Neuronal stem cell (in vitro differentiated cells): ENCODE measurements at regions not wholly inside any gene's neighbourhood (a gene's known extent, or its start where the extent isn't known, plus 50 kb on each side); places are given as distances from the start of the nearest gene placed in this dataset.

ENCODE experiments used
- DNase-seq: peaks from one replicate; pipeline ENCODE4 v3.0.0-alpha.2; 2013; ENCODE audit warnings: low spot score
- H2AFZ ChIP-seq: one replicate; pipeline ENCODE4 v1.6.1; 2013; ENCODE audit warnings: mild to moderate bottlenecking, low read length, inconsistent platforms
- H2AK5ac ChIP-seq: 2 replicates; pipeline ENCODE4 v1.6.1; 2013; ENCODE audit warnings: low read depth, mild to moderate bottlenecking, inconsistent platforms, low read length, moderate library complexity, mixed read lengths
- H2BK120ac ChIP-seq: 2 replicates; pipeline ENCODE4 v1.6.1; 2013; ENCODE audit warnings: low read depth, mild to moderate bottlenecking, inconsistent platforms, low read length, moderate library complexity, mixed read lengths
- H2BK12ac ChIP-seq: one replicate; pipeline ENCODE4 v1.6.1; 2013; ENCODE audit warnings: low read length, inconsistent platforms
- H2BK15ac ChIP-seq: 2 replicates; pipeline ENCODE4 v1.6.1; 2013; ENCODE audit warnings: mild to moderate bottlenecking, low read length, inconsistent platforms, mixed read lengths
- H2BK5ac ChIP-seq: one replicate; pipeline ENCODE4 v1.6.1; 2013; ENCODE audit warnings: inconsistent platforms, mild to moderate bottlenecking, low read length, moderate library complexity
- H3K14ac ChIP-seq: one replicate; pipeline ENCODE4 v1.6.1; 2013; ENCODE audit warnings: low read length, inconsistent platforms
- H3K18ac ChIP-seq: 2 replicates; pipeline ENCODE4 v1.6.1; 2013; ENCODE audit warnings: low read length, inconsistent platforms
- H3K23ac ChIP-seq: 2 replicates; pipeline ENCODE4 v1.6.1; 2013; ENCODE audit warnings: low read depth, mild to moderate bottlenecking, mixed read lengths, low read length, inconsistent platforms; ENCODE audit not compliant: poor library complexity
- H3K27ac ChIP-seq: replicated peaks from 3 replicates; pipeline ENCODE4 v1.5.1; 2013; ENCODE audit warnings: low read length, inconsistent platforms
- H3K27me3 ChIP-seq, 3 experiments: 2 replicates each; pipeline ENCODE4 v1.6.1; 2013; ENCODE audit warnings: low read length in 3 of 3, mild to moderate bottlenecking in 2 of 3, inconsistent platforms in 1 of 3, low read depth in 1 of 3, mixed read lengths in 1 of 3, moderate library complexity in 1 of 3; ENCODE audit not compliant: control insufficient read depth in 3 of 3, insufficient read depth in 3 of 3
- H3K36me3 ChIP-seq, 2 donors: replicated peaks in 1 of 2; 2 replicates each; pipeline ENCODE4 v1.6.1; 2013; ENCODE audit warnings: low read length in 2 of 2; ENCODE audit not compliant: control insufficient read depth in 2 of 2, insufficient read depth in 2 of 2
- H3K4ac ChIP-seq: 2 replicates; pipeline ENCODE4 v1.6.1; 2013; ENCODE audit warnings: inconsistent platforms, mild to moderate bottlenecking, low read length, moderate library complexity
- H3K4me1 ChIP-seq, 2 donors: 1 replicate in 1 of 2; 2 replicates in 1 of 2; pipeline ENCODE4 v1.6.1; 2013; ENCODE audit warnings: low read length in 2 of 2, low read depth in 1 of 2; ENCODE audit not compliant: control insufficient read depth in 2 of 2, insufficient read depth in 1 of 2
- H3K4me2 ChIP-seq: one replicate; pipeline ENCODE4 v1.6.1; 2013; ENCODE audit warnings: mild to moderate bottlenecking, low read length, inconsistent platforms; ENCODE audit not compliant: insufficient read depth, poor library complexity, severe bottlenecking
- H3K4me3 ChIP-seq, 2 donors: 2 replicates each; pipeline ENCODE4 v1.5.1; 2013; ENCODE audit warnings: low read length in 2 of 2, mild to moderate bottlenecking in 2 of 2, inconsistent platforms in 1 of 2, moderate library complexity in 1 of 2
- H3K79me1 ChIP-seq: one replicate; pipeline ENCODE4 v1.6.1; 2013; ENCODE audit warnings: low read depth, mild to moderate bottlenecking, inconsistent platforms, low read length, moderate library complexity
- H3K9ac ChIP-seq: one replicate; pipeline ENCODE4 v1.6.1; 2013; ENCODE audit warnings: mild to moderate bottlenecking, low read depth, low read length, inconsistent platforms; ENCODE audit not compliant: poor library complexity
- H3K9me3 ChIP-seq, 2 donors: replicated peaks in 1 of 2; 2 replicates each; pipeline versions ENCODE3 to v1.6.1; 2013; ENCODE audit warnings: low read length in 2 of 2, mild to moderate bottlenecking in 2 of 2, inconsistent platforms in 1 of 2, low read depth in 1 of 2, mixed read lengths in 1 of 2, moderate library complexity in 1 of 2; ENCODE audit not compliant: control insufficient read depth in 2 of 2, insufficient read depth in 1 of 2
- H4K8ac ChIP-seq: one replicate; pipeline ENCODE4 v1.6.1; 2013; ENCODE audit warnings: low read depth, mild to moderate bottlenecking, inconsistent platforms, low read length, moderate library complexity
- H4K91ac ChIP-seq: one replicate; pipeline ENCODE4 v1.6.1; 2013; ENCODE audit warnings: low read length, low read depth, mild to moderate bottlenecking, inconsistent platforms; ENCODE audit not compliant: poor library complexity
- WGBS, 2 donors: extraction: QIAGEN DNeasy Blood & Tissue Kit; methylation state at CpG; one replicate each; pipeline ENCODE4 v1.1.7; 2013; ENCODE audit warnings: missing lambda C conversion rate in 2 of 2, mixed read lengths in 1 of 2; ENCODE audit not compliant: insufficient read length in 2 of 2, insufficient replicate concordance in 1 of 2; ENCODE audit errors: extremely low coverage in 2 of 2; 5-methylcytosine and 5-hydroxymethylcytosine counted together

DNA sequence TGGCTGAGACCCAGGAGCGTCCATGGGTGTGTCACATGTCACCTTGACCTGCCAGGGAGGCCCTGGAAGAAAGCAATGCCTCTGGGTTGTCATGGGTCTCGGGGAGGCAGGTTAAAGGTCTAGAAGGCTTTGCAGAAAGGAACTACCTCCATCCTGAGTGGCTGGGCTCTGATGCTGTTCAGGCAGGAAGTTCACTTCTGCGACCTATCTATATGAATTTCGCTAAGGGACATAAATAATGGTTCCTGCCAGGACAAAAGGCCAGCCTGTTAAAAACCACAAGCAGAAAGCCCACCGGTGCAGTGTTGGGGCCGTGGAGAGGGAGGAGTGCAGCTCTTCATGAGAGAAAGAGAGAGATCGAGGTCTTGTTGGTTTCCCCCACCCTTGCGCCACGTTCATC lies 182.9 kb downstream of the PTPN20 start:
- Histone ChIP-seq H4K91ac (no peak overlapping the region), H3K4ac (no peak overlapping the region), H2BK12ac (no peak overlapping the region), H3K23ac (no peak overlapping the region), H3K4me1 (peaks cover 4 to 25% of the 10 kb centered on the region in 2 donors), H2AK5ac (no peak overlapping the region), H3K9me3 (peaks cover 0 to 10% of the 10 kb centered on the region in 2 donors), H4K8ac (no peak overlapping the region), H2BK5ac (no peak overlapping the region), H2BK120ac (no peak overlapping the region), H2AFZ (no peak overlapping the region), H3K18ac (no peak overlapping the region), H3K79me1 (no peaks in the 10 kb centered on the region), H2BK15ac (no peak overlapping the region), H3K9ac (no peak overlapping the region), H3K27me3 (peaks cover 0 to 4% (median 0%) of the 10 kb centered on the region in 3 experiments), H3K27ac (no peak overlapping the region), H3K4me3 (no peak overlapping the region), H3K4me2 (no peak overlapping the region), H3K14ac (no peak overlapping the region), H3K36me3 (no peaks in the 10 kb centered on the region)
- DNase-seq, result no peak
- WGBS, 2 donors, result no CpG with 5 or more reads among the region's 9 CpGs

- Histone ChIP-seq H3K27me3 (peaks cover 0 to 4% (median 0%) of the 10 kb centered on the region in 3 experiments), H3K9ac (no peak overlapping the region), H3K79me1 (no peaks in the 10 kb centered on the region), H4K8ac (no peak overlapping the region), H3K4ac (no peak overlapping the region), H3K14ac (no peak overlapping the region), H3K27ac (no peak overlapping the region), H2AK5ac (no peak overlapping the region), H2AFZ (no peak overlapping the region), H3K4me3 (no peak overlapping the region), H3K4me1 (peaks cover 4 to 25% of the 10 kb centered on the region in 2 donors), H2BK5ac (no peak overlapping the region), H3K4me2 (no peak overlapping the region), H2BK120ac (no peak overlapping the region), H3K18ac (no peak overlapping the region), H3K23ac (no peak overlapping the region), H4K91ac (no peak overlapping the region), H2BK12ac (no peak overlapping the region), H3K9me3 (peaks cover 0 to 6% of the 10 kb centered on the region in 2 donors), H2BK15ac (no peak overlapping the region), H3K36me3 (no peaks in the 10 kb centered on the region)
- DNase-seq, result no peak
- WGBS, 2 donors, result no CpG with 5 or more reads among the region's 10 CpGs
Measured at GRCh38 chr10:47094636-47095035, 183.4 kb downstream of the PTPN20 start.

DNA sequence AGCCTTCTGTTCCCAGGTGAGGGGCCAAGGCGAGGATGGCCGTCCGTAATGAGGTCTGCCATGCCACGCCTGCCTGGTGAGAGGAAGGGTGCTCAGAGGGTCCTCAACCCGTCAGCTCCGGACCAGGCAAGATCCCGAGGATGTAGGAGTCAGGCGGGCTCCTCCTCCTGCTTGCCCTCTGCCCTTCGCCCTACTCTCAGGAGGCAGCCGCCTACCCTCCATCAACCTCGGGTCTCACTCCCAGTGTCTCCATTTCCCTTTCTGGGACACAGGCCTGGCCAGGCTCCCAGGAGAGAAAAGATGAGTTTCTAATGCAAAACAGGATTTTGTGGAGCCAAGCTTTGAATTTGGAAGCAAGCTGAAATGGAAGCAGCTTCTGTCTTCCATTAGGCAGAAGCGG lies 184.0 kb downstream of the PTPN20 start:
- Histone ChIP-seq H3K27me3 (peaks cover 0 to 4% (median 0%) of the 10 kb centered on the region in 3 experiments), H3K14ac (no peak overlapping the region), H2AK5ac (no peak overlapping the region), H3K4me3 (no peak overlapping the region), H3K27ac (no peak overlapping the region), H3K23ac (no peak overlapping the region), H3K18ac (no peak overlapping the region), H2AFZ (no peak overlapping the region), H4K8ac (no peak overlapping the region), H3K4me2 (no peak overlapping the region), H3K4me1 (peaks cover 4 to 23% of the 10 kb centered on the region in 2 donors), H3K9ac (no peak overlapping the region), H3K9me3 (peaks cover 0 to 5% of the 10 kb centered on the region in 2 donors), H2BK5ac (no peak overlapping the region), H2BK15ac (no peak overlapping the region), H3K36me3 (no peaks in the 10 kb centered on the region), H3K4ac (no peak overlapping the region), H3K79me1 (no peaks in the 10 kb centered on the region), H2BK120ac (no peak overlapping the region), H4K91ac (no peak overlapping the region), H2BK12ac (no peak overlapping the region)
- no CpG with 5 or more reads among the region's 12 CpGs for WGBS, 2 donors
- DNase-seq, result no peak

DNA sequence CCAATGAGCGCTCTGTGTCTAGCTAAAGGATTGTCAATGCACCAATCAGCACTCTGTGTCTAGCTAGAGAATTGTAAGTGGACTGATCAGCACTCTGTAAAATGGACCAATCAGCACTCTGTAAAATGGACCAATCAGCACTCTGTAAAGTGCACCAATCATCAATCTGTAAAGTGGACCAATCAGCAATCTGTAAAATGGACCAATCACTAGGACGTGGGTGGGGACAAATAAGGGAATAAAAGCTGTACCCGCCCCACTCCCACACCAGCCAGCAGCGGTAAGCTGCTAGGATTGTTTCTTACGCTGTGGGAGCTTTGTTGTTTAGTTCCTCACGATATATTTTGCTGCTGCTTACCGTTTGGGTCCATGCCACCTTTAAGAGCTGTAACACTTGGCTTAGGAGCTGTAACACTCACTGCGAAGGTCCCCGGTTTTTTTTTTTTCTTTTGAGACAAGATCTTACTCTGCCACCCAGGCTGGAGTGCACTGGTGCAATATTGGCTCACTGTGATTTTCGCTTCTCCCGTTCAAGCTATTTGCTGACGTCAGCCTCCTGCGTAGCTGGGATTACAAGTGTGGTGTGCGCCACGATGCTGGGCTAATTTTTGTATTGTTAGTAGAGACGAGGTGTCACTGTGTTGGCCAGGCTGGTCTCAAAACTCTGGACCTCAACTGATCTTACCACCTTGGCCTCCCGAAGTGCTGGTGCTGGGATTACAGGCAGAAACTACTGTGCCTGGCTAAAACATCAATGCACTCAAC lies 184.8 kb downstream of the PTPN20 start:
- H2AK5ac ChIP-seq, result no peak overlapping the region
- H3K9me3 ChIP-seq, result peaks cover 0 to 5% of the 10 kb centered on the region in 2 donors
- no peak overlapping the region for H3K4me2 ChIP-seq
- WGBS, 2 donors, result no CpG with 5 or more reads among the region's 17 CpGs
- H3K4me3 ChIP-seq, result no peak overlapping the region
- no peaks in the 10 kb centered on the region for H3K79me1 ChIP-seq
- H2BK15ac ChIP-seq, result no peak overlapping the region
- H3K27me3 ChIP-seq, result peaks cover 0 to 4% (median 0%) of the 10 kb centered on the region in 3 experiments
- no peak overlapping the region for H3K18ac ChIP-seq
- no peak for DNase-seq
- no peak overlapping the region for H3K4ac ChIP-seq
- H3K9ac ChIP-seq, result no peak overlapping the region
- H4K8ac ChIP-seq, result no peak overlapping the region
- no peak overlapping the region for H2BK5ac ChIP-seq
- no peaks in the 10 kb centered on the region for H3K36me3 ChIP-seq
- H2BK120ac ChIP-seq, result no peak overlapping the region
- H4K91ac ChIP-seq, result no peak overlapping the region
- H2BK12ac ChIP-seq, result no peak overlapping the region
- H3K27ac ChIP-seq, result no peak overlapping the region
- no peak overlapping the region for H3K23ac ChIP-seq
- peaks cover 2 to 16% of the 10 kb centered on the region in 2 donors for H3K4me1 ChIP-seq
- no peak overlapping the region for H3K14ac ChIP-seq
- no peak overlapping the region for H2AFZ ChIP-seq
